ENCODE measurements at regions not wholly inside any gene's neighbourhood (a gene's known extent, or its start where the extent isn't known, plus 50 kb on each side); places are given as distances from the start of the nearest gene placed in this dataset.

GRCh38 chr9:129358621-129359154 lies 180.6 kb upstream of the IER5L start:
- no peak overlapping the region for H3K27ac ChIP-seq
- intact Hi-C loops (cut with DNase I): no loop called here
- no peaks in the 10 kb centered on the region for H3K4me1 ChIP-seq
- H3K9ac ChIP-seq (ENCODE audit: low read depth in 2 of 2, low read length in 2 of 2): no peak overlapping the region
- TF ChIP-seq, protein P1, sequence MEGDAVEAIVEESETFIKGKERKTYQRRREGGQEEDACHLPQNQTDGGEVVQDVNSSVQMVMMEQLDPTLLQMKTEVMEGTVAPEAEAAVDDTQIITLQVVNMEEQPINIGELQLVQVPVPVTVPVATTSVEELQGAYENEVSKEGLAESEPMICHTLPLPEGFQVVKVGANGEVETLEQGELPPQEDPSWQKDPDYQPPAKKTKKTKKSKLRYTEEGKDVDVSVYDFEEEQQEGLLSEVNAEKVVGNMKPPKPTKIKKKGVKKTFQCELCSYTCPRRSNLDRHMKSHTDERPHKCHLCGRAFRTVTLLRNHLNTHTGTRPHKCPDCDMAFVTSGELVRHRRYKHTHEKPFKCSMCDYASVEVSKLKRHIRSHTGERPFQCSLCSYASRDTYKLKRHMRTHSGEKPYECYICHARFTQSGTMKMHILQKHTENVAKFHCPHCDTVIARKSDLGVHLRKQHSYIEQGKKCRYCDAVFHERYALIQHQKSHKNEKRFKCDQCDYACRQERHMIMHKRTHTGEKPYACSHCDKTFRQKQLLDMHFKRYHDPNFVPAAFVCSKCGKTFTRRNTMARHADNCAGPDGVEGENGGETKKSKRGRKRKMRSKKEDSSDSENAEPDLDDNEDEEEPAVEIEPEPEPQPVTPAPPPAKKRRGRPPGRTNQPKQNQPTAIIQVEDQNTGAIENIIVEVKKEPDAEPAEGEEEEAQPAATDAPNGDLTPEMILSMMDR (IDR thresholded peaks at IDR 0.05): no peak
- H3K27me3 ChIP-seq: no peaks in the 10 kb centered on the region
- no peak overlapping the region for H3K4me3 ChIP-seq
- no peaks in the 10 kb centered on the region for H3K36me3 ChIP-seq
- H3K9me3 ChIP-seq: no peaks in the 10 kb centered on the region
- DNase-seq: no peak

GRCh38 chr9:129357773-129358245 lies 179.7 kb upstream of the IER5L start:
- H3K4me3 ChIP-seq: no peak overlapping the region
- no peak overlapping the region for H3K9ac ChIP-seq (ENCODE audit: low read depth in 2 of 2, low read length in 2 of 2)
- H3K27me3 ChIP-seq: no peaks in the 10 kb centered on the region
- H3K36me3 ChIP-seq: no peaks in the 10 kb centered on the region
- intact Hi-C loops (cut with DNase I): no loop called here
- no peak overlapping the region for H3K27ac ChIP-seq
- H3K9me3 ChIP-seq: no peaks in the 10 kb centered on the region
- TF ChIP-seq, protein P1 (IDR thresholded peaks at IDR 0.05): no peak
- H3K4me1 ChIP-seq: no peaks in the 10 kb centered on the region
- DNase-seq: no peak

- no peaks in the 10 kb centered on the region for H3K27me3 ChIP-seq
- no peaks in the 10 kb centered on the region for H3K9me3 ChIP-seq
- H3K27ac ChIP-seq: no peak overlapping the region
- no peak for DNase-seq
- H3K4me1 ChIP-seq: no peaks in the 10 kb centered on the region
- no peak overlapping the region for H3K9ac ChIP-seq (ENCODE audit: low read depth in 2 of 2, low read length in 2 of 2)
- no peak overlapping the region for H3K4me3 ChIP-seq
- TF ChIP-seq, protein P1 (IDR thresholded peaks at IDR 0.05): no peak
- intact Hi-C loops (cut with DNase I): no loop called here
- no peaks in the 10 kb centered on the region for H3K36me3 ChIP-seq
Measured at GRCh38 chr9:129356871-129357772, 179.1 kb upstream of the IER5L start.

DNA sequence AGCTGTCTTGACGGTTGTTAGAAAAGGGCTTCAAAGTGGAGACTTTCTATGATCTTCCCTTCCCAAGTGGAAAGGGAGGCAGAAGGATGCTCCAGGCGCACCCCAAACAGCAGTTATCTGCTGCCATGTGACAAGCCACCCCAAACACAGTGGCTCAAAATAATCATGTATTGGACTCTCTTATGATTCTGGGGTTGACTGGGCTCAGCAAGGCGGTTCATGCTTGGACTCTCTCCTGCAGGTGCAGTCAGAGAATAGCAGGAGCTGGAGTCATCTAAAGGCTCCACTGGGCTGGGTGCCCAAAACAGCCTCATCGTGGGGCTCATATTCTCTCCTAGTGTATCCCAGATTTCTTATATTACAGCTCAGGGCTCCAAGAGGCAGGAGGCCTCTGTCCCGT lies 177.6 kb upstream of the IER5L start:
- Histone ChIP-seq H3K4me1 (no peaks in the 10 kb centered on the region), H3K9ac (ENCODE audit: low read depth in 2 of 2, low read length in 2 of 2) (no peak overlapping the region), H3K27ac (no peak overlapping the region), H3K36me3 (no peaks in the 10 kb centered on the region), H3K4me3 (no peak overlapping the region), H3K9me3 (no peaks in the 10 kb centered on the region), H3K27me3 (no peaks in the 10 kb centered on the region)
- no peak for DNase-seq
- intact Hi-C loops (cut with DNase I): no loop called here
- TF ChIP-seq, protein P1 (IDR thresholded peaks at IDR 0.05): no peak

- no peaks in the 10 kb centered on the region for H3K9me3 ChIP-seq
- intact Hi-C loops (cut with DNase I): no loop called here
Measured at GRCh38 chr9:129354498-129354897, 176.4 kb upstream of the IER5L start.

More at GRCh38 chr9:129354498-129354897, 176.4 kb upstream of the IER5L start:
- no peak overlapping the region for H3K27ac ChIP-seq
- no peak overlapping the region for H3K9ac ChIP-seq (ENCODE audit: low read depth in 2 of 2, low read length in 2 of 2)
- no peak for DNase-seq
- no peak overlapping the region for H3K4me3 ChIP-seq
- H3K36me3 ChIP-seq: no peaks in the 10 kb centered on the region
- H3K4me1 ChIP-seq: no peaks in the 10 kb centered on the region
- H3K27me3 ChIP-seq: no peaks in the 10 kb centered on the region
- TF ChIP-seq, protein P1 (IDR thresholded peaks at IDR 0.05): no peak

All from colonic mucosa (tissue), 4 donors.